MCF 10A (cell line): ENCODE measurements at regions not wholly inside any gene's neighbourhood (a gene's known extent, or its start where the extent isn't known, plus 50 kb on each side); places are given as distances from the start of the nearest gene placed in this dataset.
"Not testable (repeated sequence)": the region's sequence is repeated elsewhere in the genome, so short reads cannot be mapped to it uniquely, and the experiment has no call there.

Source experiments
- BruUV-seq: library from RNA; stranded (reverse); fragments of 400-500 nt; replicated peaks from 2 replicates; lab custom pipeline; 2021; lab: Mats Ljungman, UMichigan
- CTCF ChIA-PET: fragments of 300-600 bp; sonication (Branson Sonifier 250); formaldehyde crosslinking; extraction: SDS; loops from one replicate; lab custom pipeline; 2021; ENCODE audit warnings: antibody characterized with exemption, inconsistent platforms; lab: Yijun Ruan, JAX
- POLR2A ChIA-PET: fragments of 300-600, 350-650 bp; sonication (Branson Sonifier 250); formaldehyde crosslinking; extraction: SDS; loops from one replicate; lab custom pipeline; 2020; ENCODE audit warnings: antibody characterized with exemption, inconsistent platforms; lab: Yijun Ruan, JAX
- DNase-seq: peaks from one replicate; pipeline ENCODE4 v3.0.0-alpha.2; 2018; ENCODE audit not compliant: unreplicated experiment
- H3K27ac Mint-ChIP-seq: one replicate; pipeline ENCODE4 v1.8.0; 2022; ENCODE audit warnings: mild to moderate bottlenecking, low read depth, mixed read lengths; ENCODE audit not compliant: unreplicated experiment
- H3K27me3 Mint-ChIP-seq: one replicate; pipeline ENCODE4 v1.8.0; 2022; ENCODE audit warnings: mixed read lengths; ENCODE audit not compliant: insufficient read depth, unreplicated experiment
- H3K36me3 Mint-ChIP-seq: one replicate; pipeline ENCODE4 v1.8.0; 2022; ENCODE audit warnings: mild to moderate bottlenecking, moderate library complexity, mixed read lengths; ENCODE audit not compliant: insufficient read depth, unreplicated experiment
- H3K4me1 Mint-ChIP-seq: one replicate; pipeline ENCODE4 v1.8.0; 2022; ENCODE audit warnings: mixed read lengths; ENCODE audit not compliant: insufficient read depth, unreplicated experiment
- H3K4me3 Mint-ChIP-seq: one replicate; pipeline ENCODE4 v1.8.0; 2022; ENCODE audit warnings: mild to moderate bottlenecking, moderate library complexity, mixed read lengths; ENCODE audit not compliant: unreplicated experiment
- H3K9me3 Mint-ChIP-seq: one replicate; pipeline ENCODE4 v1.8.0; 2022; ENCODE audit warnings: mixed read lengths; ENCODE audit not compliant: unreplicated experiment
- CTCF ChIP-seq: fragments of 200-600 bp; IDR thresholded peaks from one replicate; pipeline ENCODE4 v1.8.0; 2022; ENCODE audit warnings: antibody characterized with exemption, mild to moderate bottlenecking; ENCODE audit not compliant: unreplicated experiment
- intact Hi-C: fragments of 100-400 bp; cut with micrococcal nuclease; formaldehyde crosslinking; loops from 2 replicates; pipeline ENCODE4 v1.14.1; 2022

GRCh38 chr6:145569140-145569539, 166.2 kb downstream of the EPM2A start:
- no TSS peak for BruUV-seq
- ChIA-PET POLR2A (no interaction called here), CTCF (no interaction called here)
- Mint-ChIP-seq H3K27me3 (no peaks in the 10 kb centered on the region), H3K4me3 (no peak overlapping the region), H3K9me3 (no peaks in the 10 kb centered on the region), H3K27ac (no peak overlapping the region), H3K36me3 (peaks cover 6% of the 10 kb centered on the region), H3K4me1 (no peaks in the 10 kb centered on the region)
- no peak for DNase-seq
- intact Hi-C loops: no loop called here
- no peak for TF ChIP-seq CTCF

- H3K4me1 Mint-ChIP-seq, POLR2A ChIA-PET, BruUV-seq, intact Hi-C loops, H3K27ac Mint-ChIP-seq, DNase-seq, H3K27me3 Mint-ChIP-seq, H3K36me3 Mint-ChIP-seq, CTCF ChIA-PET, H3K4me3 Mint-ChIP-seq: not testable (repeated sequence)
- H3K9me3 Mint-ChIP-seq: peaks cover 12% of the 10 kb centered on the region
Observed at GRCh38 chr6:145570336-145570735, 165.0 kb downstream of the EPM2A start.

- H3K27me3 Mint-ChIP-seq, H3K27ac Mint-ChIP-seq, intact Hi-C loops, H3K4me1 Mint-ChIP-seq, BruUV-seq, H3K4me3 Mint-ChIP-seq, POLR2A ChIA-PET, DNase-seq, H3K36me3 Mint-ChIP-seq: not testable (repeated sequence)
- CTCF ChIA-PET: interaction anchor here (1.2 kb wide), 1 partner anchor 18 kb away, joined by 4 read pairs; no protein-coding TSS in a partner anchor
- peaks cover 34% of the 10 kb centered on the region for H3K9me3 Mint-ChIP-seq
Observed at GRCh38 chr6:145574269-145574668, 161.1 kb downstream of the EPM2A start.
